HepG2 (cell line): ENCODE measurements at regions not wholly inside any gene's neighbourhood (a gene's known extent, or its start where the extent isn't known, plus 50 kb on each side); places are given as distances from the start of the nearest gene placed in this dataset.

Experiments used
- AGO1 ChIP-seq: fragments of 200-400 bp; formaldehyde crosslinking; IDR thresholded peaks from 2 replicates; pipeline ENCODE4 v1.6.1; 2017; ENCODE audit warnings: mild to moderate bottlenecking, low read depth, low read length, moderate library complexity; ENCODE audit not compliant: poor library complexity, severe bottlenecking
- ELF4 ChIP-seq: sonication (generic); formaldehyde crosslinking; IDR thresholded peaks from 2 replicates; pipeline ENCODE4 v1.5.0; 2020; ENCODE audit warnings: missing genetic modification reagents, mild to moderate bottlenecking, moderate library complexity, borderline replicate concordance
- MAX ChIP-seq: IDR thresholded peaks from 2 replicates; pipeline ENCODE4 v1.6.1; 2012; ENCODE audit warnings: inconsistent platforms
- POLR2AphosphoS5 ChIP-seq: IDR thresholded peaks from 2 replicates; pipeline ENCODE4 v1.6.1; 2012; ENCODE audit warnings: low read depth, low read length
- TBP ChIP-seq: sonication (generic); formaldehyde crosslinking; IDR thresholded peaks from 2 replicates; pipeline ENCODE4 v1.5.0; 2020; ENCODE audit warnings: missing genetic modification reagents
- TCF7 ChIP-seq: sonication (generic); IDR thresholded peaks from 2 replicates; pipeline ENCODE4 v1.6.1; 2016; ENCODE audit warnings: antibody characterized with exemption, low read depth

- TF ChIP-seq POLR2AphosphoS5 (no peak), ELF4 (no peak), TCF7 (no peak), TBP (CRISPR knock-in tag) (no peak), AGO1 (no peak), MAX (no peak)
Observed at GRCh38 chr9:111161015-111161415, 122.7 kb upstream of the LPAR1 start.
